HG02981 (cell line): ENCODE measurements at regions not wholly inside any gene's neighbourhood (a gene's known extent, or its start where the extent isn't known, plus 50 kb on each side); places are given as distances from the start of the nearest gene placed in this dataset.

ENCODE experiments used
- ATAC-seq: cut with Tn5 transposase; IDR thresholded peaks from one replicate; pipeline ENCODE4 v1.9.1; 2021; ENCODE audit warnings: mild to moderate bottlenecking, moderate library complexity; ENCODE audit not compliant: unreplicated experiment

DNA sequence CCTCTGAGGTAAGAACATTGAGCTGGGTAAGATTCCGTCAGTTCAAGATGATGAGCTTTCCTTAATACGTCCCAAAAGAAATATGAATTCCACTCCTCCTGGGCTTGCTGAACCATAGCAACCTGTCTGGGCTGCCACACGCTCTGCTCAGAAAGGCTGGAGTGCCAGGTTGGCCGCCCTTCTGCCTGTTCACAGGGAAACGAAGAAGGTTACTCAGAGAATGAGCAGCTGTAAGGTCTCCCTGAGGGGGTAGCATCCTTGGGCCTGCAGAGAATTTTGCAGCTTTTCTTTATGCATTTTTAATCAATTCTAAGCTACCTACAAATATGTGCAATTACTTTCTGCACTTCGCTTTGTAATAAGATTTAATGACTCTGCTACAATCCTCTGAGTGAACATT lies 130.7 kb upstream of the BACE2 start:
- no peak for ATAC-seq

GRCh38 chr21:41037936-41038335 lies 130.0 kb upstream of the BACE2 start:
- no peak for ATAC-seq

GRCh38 chr21:41043014-41043413 lies 124.9 kb upstream of the BACE2 start:
- ATAC-seq, result no peak

DNA sequence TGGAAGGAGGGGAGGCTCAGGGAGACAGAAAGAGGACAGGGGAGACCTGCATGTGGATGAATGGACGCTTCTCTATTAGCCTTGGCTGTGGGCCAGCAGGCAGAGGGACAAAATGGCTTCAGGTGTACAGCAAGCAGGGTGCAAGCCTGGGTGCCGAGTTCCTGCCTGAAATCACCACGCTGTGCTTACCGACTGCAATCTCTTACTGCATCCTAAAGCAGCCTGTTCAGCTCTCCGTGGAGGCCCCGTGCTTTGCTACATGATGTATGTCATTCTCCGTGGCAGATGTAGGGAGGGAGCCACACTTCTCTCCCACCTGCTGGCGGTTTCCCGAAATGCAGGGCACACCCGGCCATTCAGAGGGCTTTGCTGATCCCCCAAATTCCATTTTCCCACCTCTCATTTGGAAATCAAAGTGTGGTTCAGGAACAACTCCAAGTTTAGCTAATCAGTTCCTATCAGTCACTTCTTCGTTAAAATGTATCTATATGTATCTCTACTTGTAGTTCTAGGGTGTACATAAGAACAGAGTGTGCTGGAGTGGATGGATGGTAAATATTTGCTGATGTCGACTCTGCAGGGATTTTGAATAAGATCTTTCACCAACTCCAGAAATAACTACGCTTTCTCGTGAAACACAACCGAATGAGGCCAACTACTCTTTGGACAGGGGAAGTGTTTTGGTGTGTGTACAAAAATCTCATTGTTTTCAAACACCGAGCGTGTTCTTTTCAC lies 122.3 kb upstream of the BACE2 start:
- no peak for ATAC-seq

- ATAC-seq, result no peak
These were observed 119.8 kb upstream of the BACE2 start for GRCh38 chr21:41048145-41048544.

DNA sequence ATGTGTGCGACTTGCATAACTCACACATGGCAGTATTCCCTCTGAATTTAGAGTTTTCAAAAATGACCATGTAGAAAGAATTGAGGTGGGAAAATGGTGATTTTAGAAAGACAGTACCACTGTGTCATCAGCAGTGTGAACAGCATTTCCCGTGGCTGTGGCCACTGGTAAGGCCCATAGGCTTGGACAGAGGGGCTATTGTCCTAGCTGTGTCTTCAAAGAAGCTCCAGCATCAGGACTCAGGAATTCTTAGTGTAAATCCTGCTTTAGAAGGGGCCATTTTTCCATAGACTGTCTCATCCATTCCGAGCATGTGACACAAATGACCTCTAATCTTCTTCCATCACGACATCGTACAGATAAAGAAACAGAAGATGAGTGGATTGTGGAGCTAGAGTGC lies 119.3 kb upstream of the BACE2 start:
- no peak for ATAC-seq

GRCh38 chr21:41052820-41053555 lies 115.0 kb upstream of the BACE2 start:
- no peak for ATAC-seq

DNA sequence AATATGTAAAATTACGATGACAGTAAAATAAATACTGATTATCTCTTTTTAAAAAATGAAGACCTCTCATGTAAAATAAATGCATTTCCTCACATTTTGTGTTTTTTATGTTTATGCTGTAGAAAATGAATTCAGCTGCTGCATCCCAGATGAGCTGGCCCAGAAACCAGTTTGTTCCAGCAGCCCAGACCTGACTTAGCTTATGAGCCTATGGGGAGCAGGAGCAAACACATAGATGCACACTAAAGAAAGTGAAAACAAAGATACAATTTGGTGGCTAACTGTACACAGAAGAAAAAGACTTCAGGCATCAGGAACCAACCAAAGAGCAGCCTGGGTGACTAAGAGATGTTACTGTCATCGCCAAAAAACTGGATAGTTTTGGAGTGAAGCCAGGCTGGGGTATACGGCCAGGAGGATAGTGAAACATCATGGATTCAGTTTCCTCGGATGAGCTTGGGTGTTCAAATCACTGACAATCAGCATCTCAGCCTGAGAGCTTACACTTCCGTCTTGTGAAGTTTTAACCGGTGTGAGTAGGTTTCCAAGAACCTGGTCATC lies 113.9 kb upstream of the BACE2 start:
- ATAC-seq, result no peak

DNA sequence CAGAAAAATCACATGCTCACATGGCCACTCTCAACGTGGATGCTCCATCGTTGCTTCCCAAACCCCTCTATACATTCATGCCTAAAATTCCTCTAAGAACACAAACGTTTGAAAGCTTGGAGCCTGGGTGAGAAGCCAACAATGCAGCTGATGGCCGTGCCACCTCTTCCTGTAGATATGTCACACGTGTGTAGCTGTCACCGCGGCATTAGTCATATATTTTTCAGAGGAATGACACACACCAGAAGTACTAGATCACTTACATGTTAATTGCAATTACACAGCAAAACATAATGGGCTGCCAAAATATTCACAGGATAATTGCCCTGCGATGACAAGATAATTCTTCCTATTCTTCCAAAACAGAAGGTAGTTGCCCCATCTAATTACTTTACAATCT lies 112.7 kb upstream of the BACE2 start:
- ATAC-seq, result no peak

GRCh38 chr21:41059871-41060270 lies 108.1 kb upstream of the BACE2 start:
- no peak for ATAC-seq

- no peak for ATAC-seq
These were observed 106.3 kb upstream of the BACE2 start for GRCh38 chr21:41061701-41062100.

DNA sequence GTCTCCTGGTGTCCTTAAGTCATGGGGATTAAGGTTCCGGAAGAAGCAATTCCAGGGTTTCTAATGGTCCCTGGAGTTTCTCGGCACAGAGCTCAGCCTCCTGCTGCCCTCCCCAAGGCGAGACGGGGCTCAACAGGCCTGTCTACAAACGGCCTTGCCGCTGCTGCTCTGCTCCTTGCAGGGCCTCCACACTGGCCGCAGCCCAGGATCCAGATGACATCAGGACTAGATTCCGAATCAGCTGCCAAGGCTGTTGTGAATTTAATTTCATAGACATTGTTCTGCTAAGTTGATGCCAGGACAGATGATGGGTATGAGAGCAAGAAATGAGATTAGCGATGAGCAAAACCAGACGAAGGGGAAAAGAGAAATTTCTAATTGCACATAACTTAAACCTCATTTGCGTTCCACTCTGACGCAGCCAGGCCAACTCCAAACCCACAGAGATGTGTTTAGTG lies 103.6 kb upstream of the BACE2 start:
- no peak for ATAC-seq

DNA sequence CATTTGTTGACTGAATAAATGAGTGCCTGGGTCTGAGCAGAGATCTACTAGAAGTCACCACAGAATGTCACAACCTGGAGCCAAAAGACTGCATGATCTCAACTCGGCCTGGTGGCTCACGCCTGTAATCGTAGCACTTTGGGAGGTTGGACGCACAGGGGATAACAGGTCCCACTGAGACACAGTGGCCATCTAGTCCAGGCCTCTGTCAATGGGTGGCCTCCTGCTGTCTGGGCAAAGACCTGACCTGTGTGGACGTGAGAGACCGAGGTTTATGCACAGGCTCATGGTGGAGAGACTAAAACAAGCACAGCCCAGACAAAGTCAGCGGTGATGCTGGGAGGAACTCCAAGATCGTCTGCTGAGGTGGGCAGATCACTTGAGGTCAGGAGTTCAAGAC lies 103.0 kb upstream of the BACE2 start:
- ATAC-seq, result no peak

DNA sequence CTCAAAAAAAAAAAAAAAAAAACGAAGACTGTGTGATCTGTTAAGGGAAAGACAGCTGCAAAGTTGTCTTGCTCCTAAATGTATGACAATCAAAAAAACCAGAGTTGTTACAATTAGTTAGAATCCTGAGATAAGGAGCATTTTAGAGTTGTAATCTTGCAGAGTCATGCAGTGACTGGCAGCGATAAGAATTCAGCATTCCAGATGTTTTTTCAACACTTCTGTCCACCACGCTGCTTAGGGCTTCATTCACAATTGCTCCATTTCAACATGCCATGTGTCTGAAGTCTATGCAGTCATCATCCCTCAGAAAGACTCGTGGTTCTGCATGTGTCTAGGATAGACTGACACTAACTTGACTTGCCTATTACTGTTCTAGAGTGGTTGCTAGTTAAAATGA lies 102.4 kb upstream of the BACE2 start:
- no peak for ATAC-seq

- no peak for ATAC-seq
These were observed 101.6 kb upstream of the BACE2 start for GRCh38 chr21:41066086-41066938.

GRCh38 chr21:41067709-41068108 lies 100.3 kb upstream of the BACE2 start:
- ATAC-seq, result no peak

DNA sequence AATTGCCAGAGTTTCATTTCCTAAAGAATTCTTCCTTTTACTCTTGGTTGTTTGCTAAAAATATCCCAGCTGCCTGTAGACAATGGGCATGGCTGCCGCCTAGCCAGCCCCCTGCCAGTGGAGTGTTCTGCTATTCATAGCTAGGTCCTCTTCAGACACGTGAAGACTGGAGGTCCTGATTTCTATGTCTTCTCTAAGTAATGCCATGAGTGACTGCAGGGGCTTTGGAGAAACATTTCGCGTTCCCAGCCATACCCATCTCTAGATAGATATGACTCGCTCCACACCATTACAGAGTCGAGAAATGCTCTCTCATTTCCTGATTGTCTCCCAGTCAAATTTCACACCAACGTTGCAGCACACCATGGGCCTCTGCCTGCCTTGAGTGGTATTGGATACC lies 99.5 kb upstream of the BACE2 start:
- ATAC-seq, result no peak

DNA sequence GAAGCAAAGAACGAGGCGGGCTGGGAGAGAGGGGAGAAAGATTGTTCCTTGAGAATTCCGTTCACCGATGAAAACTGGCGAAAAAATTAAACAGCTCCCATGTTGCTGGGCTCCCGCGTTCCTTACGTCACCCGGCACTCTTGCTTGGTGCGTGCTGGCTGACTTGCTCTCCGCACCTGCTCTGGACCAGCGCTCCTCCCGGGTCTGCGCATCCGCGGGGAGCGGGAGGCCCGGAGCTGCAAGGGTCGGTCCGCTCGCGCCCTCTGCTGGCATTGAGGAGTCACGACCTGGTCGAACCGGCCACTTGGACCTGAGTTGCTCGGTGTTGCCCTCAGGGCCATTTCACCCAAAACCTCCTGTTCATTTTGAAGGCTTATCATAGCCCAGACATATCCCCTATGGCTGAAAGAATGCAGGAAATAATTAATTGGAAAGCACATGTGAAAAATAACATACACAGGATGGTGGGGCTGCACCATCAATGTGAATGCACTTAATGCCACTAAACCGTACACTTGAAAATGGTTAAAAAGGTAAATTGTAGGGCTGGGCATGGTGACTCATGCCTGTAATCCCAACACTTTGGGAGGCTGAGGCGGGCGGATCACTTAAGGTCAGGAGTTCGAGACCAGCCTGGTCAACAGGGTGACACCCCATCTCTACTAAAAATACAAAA lies 98.9 kb upstream of the BACE2 start:
- peak; percentile 67 for ATAC-seq

- ATAC-seq, result no peak
These were observed 97.7 kb upstream of the BACE2 start for GRCh38 chr21:41070284-41070683.

GRCh38 chr21:41071258-41072171 lies 96.4 kb upstream of the BACE2 start:
- ATAC-seq, result no peak
